Testis (tissue), 2 donors: ENCODE measurements at regions not wholly inside any gene's neighbourhood (a gene's known extent, or its start where the extent isn't known, plus 50 kb on each side); places are given as distances from the start of the nearest gene placed in this dataset.

Source experiments
- CTCF ChIP-seq, 3 experiments: fragments of 450-650 bp in 2 of 3; fragments of 200-600 bp in 1 of 3; sonication (generic) in 1 of 3; IDR thresholded peaks; one replicate each; pipeline ENCODE4 v1.5.1; 2016 to 2019; ENCODE audit warnings: antibody characterized with exemption in 3 of 3, mild to moderate bottlenecking in 2 of 3, moderate library complexity in 1 of 3
- POLR2A ChIP-seq: fragments of 450-650 bp; IDR thresholded peaks from one replicate; pipeline ENCODE4 v1.6.1; 2017; ENCODE audit warnings: antibody characterized with exemption, mild to moderate bottlenecking, moderate library complexity

DNA sequence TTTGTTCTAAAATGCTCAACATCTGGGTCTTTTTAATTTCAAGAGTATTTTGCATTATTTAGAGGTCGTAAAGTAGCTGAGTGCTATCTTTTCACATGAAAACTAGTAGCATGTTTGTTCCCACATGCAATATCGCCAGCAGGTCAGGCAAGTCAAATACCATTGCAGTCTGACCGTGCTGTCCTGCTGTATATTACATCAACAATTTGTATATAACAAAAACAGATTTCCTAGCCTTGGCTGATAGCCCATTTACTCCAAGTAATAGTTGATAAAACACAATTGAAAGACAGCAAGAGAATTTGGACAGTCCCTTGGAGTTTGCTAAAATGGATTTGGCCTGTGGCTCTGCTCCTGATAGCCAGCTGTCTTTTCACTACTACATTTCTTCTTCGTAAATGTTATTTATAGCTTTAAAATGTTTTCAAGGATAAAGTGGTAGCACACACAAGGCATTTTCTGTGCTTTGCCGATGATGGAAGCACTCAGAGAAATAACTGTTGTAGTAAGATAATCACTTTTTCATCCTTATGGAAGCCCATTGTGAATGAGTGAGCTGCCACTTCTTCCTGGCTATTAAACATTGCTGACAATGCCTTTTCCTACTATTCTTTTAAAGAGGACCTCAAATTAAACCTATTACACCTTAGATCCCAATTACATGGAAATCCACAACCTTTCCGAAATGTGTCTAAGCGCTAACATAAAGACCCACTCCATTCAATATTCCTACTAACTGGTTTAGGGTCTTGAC is 992.1 kb downstream of the MAT2B start:
- TF ChIP-seq CTCF (IDR thresholded peaks at IDR 0.05), result no peak
- no peak for TF ChIP-seq POLR2A
